Mucosa of gallbladder (tissue), 1 donor: ENCODE measurements at regions not wholly inside any gene's neighbourhood (a gene's known extent, or its start where the extent isn't known, plus 50 kb on each side); places are given as distances from the start of the nearest gene placed in this dataset.
"Not testable (repeated sequence)": the region's sequence is repeated elsewhere in the genome, so short reads cannot be mapped to it uniquely, and the experiment has no call there.

Source experiments
- DNase-seq: peaks from one replicate; pipeline ENCODE4 v3.0.0-alpha.2; 2020; ENCODE audit warnings: low spot score
- donor health status: DM: no; HTN: no; CAD: no.

DNA sequence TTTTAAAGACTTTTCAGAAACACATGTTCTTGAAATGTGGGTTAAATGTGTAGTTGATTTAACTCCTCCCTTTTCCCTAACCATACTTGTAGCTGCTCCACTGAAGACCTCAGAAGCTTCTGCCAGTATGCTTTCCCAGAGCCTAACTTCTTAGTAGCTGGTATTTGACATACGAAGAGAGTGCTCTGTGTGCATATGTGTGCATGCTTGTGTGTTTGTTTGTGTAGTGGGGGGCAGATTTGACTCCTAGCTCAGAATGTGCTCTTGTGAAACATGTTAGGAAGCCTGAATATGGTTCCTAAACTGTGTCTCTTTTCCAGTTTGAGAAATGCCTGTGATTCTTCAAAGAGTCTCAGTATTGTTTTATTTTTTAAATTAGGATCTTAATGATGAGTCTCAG, 420.4 kb downstream of the PCNX1 start:
- DNase-seq = no peak

- DNase-seq = no peak
Measured at GRCh38 chr14:71328183-71328582, 420.9 kb downstream of the PCNX1 start.

GRCh38 chr14:71328954-71329353, 421.7 kb downstream of the PCNX1 start:
- no peak for DNase-seq

DNA sequence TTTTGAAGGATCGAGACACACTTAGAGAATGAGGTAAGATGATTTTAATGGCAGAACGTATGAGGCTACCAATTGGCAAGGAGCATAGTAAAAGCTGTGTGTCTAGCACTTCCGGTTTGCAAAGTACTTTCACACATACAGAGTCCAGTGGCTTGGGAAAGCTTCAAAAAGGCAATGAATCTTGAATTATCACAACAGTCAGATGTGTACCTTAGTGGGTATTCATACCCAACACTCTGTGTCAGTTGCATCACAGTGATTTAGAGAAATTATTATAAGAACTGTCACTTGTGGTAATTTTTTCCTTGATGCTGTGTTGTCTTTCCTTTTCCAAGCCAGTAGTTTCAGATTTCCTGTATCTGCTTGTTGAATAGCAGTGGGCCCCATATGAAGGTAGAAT, 424.1 kb downstream of the PCNX1 start:
- no peak for DNase-seq

DNA sequence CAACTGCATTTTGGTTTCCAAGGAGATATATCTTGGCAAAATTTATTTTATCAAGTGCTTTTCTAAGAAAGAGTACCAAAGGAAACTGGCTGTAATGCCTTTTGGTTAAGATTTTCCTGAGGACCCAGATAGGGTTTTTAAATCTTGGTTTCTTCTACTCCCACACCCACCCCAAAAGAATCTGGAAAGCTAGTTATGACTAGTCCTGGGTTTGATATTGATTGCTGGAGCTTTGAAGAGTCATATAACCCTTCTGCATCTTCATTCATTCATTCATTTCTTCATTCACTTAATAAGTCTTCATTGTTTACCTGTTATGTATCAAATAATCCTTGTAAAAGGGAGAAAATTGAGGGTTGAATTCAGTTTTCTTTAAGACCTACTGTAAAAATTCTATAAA, 425.2 kb downstream of the PCNX1 start:
- DNase-seq = no peak

GRCh38 chr14:71333705-71334104, 426.4 kb downstream of the PCNX1 start:
- DNase-seq = no peak

DNA sequence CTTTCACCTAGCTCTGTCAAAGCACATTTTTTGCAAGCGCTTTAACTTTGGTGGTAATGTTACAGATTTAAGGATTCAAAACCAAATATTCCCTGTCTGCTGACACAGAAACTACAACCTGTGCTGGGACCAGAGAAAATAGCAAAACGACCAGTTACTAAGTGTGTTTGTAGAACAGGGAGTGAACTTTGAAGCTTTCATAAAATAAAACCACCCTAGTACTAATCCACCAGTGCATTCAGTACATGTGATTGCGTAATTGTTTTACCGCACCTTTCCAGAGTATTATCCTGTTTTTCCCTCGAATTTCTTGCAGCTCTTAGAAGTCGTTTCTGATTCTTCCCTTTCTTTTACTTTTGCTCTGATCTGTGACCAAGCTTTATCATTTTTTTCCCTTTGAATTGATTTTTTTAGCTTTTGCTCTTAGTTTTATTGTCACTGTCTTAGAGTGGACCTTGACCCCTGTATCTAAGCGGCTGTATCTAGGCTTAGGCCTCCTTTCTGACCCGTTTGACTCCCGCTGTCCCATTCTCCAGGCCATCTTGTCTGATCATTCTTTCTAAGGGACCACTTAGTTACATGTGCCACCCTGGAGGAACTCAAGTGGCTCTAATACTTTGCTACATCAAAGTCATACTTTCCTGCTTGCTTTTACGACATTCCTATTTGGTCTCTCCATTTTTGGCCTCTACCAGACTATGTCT, 429.4 kb downstream of the PCNX1 start:
- DNase-seq = no peak

- DNase-seq = no peak
Measured at GRCh38 chr14:71338153-71338552, 430.9 kb downstream of the PCNX1 start.

DNA sequence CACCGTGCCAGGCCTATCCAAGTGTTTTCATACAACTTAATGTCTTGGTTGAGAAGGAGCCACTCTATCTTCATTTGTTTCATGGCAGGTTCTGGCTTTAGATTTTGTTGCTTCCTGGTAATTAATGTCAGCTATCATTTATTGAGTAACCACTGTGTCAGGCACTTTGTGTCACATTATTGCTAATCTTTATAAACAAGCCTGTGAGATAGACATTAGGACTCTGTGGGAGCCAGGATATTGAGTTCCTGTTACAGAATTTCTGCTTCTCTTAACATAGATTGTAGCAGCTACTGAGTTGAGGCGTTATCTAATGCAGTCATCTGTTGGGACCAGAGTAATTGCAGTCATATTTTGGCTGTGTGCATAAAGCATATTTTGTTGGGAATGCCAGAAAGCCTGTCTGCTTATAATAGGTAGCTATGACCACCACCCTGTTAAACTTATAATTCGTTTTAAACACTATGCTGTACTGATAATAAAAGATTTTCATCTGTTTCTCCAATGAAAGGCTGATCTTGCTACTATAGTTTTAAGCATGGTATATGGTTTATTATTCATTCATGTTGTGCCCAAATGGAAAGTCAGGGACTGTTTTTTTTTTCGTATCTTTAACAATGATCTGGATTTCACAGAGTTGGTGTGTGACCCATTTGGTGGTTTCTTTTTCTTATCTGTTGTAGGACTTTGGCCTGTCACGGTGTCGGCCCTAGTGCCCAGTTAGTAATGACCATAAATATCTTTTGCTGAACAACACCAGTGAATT, 432.6 kb downstream of the PCNX1 start:
- DNase-seq = peak; percentile 36

DNA sequence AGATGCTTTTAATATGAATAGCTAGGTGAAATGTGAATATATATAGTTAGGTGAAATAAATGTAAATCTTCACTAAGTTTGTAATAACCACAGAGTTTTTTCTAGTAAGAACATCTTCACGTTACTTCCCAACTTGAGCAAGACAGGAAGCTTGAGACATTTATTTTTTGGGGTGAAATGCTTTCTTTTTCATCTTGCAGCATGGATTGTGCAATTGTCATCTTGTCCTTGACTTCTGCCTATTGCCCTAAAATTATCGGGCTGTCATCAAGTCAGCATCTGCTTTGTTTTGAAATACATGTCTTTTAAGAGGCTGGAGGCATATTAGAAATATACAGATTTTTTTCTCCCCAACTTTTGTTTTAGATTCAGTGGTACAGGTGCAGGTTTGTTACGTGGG, 433.9 kb downstream of the PCNX1 start:
- DNase-seq = no peak

DNA sequence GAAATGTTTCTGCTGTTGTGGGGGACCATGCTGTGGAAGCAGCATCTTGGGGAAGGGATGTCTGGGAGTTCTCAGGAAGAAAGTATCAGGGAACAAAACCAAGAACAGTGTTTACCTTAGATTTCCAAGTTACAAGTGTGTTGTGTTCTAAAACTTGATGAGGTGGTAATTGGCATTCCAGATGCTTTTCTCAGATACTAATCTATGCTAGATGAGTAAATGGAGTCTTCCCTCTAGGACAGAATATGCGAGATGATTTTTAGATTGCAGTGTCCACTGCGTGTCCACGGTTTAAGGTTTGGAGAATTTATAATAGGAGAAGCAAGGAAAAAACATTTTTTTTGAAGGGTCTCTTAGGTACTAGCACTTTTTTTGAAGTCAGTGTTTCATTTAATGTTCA, 436.5 kb downstream of the PCNX1 start:
- DNase-seq = no peak

- no peak for DNase-seq
Measured at GRCh38 chr14:71344506-71344905, 437.2 kb downstream of the PCNX1 start.

- no peak for DNase-seq
Measured at GRCh38 chr14:71346685-71347084, 439.4 kb downstream of the PCNX1 start.

GRCh38 chr14:71348394-71348793, 441.1 kb downstream of the PCNX1 start:
- DNase-seq = no peak

DNA sequence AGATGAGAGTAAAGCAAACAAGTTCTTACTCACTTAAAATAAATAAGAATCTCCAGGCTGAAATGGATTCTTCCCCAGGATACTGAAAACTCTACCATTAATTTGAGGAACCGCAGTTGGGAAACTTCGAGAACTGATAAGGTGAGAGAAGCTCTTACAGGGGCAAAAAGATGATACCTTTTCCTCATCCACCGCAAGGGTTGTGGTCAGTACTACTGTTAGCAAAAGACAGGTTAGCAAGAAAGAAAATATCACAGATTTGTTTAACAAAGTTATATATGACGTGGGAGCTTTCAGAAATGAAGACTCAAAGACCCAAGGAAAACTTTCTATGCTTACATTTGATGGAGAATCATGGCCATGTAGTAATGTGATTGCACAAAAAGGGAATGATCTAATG, 441.6 kb downstream of the PCNX1 start:
- no peak for DNase-seq

DNA sequence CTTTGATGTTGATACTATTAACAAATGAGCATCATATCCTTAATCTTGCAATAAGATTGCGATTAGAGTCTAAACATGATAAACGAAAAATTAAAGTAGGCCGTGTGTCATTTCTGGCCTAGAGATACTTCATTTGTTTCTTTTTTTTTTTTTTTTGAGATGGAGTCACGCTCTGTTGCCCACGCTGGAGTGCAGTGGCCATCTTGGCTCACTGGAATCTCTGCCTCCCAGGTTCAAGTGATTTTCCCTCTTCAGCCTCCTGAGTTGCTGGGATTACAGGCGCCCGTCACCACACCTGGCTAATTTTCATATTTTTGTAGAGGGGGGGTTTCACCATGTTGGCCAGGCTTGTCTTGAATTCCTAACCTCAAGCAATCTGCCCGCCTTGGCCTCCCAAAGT, 446.9 kb downstream of the PCNX1 start:
- DNase-seq = no peak

GRCh38 chr14:71354801-71355200, 447.5 kb downstream of the PCNX1 start:
- DNase-seq = no peak

DNA sequence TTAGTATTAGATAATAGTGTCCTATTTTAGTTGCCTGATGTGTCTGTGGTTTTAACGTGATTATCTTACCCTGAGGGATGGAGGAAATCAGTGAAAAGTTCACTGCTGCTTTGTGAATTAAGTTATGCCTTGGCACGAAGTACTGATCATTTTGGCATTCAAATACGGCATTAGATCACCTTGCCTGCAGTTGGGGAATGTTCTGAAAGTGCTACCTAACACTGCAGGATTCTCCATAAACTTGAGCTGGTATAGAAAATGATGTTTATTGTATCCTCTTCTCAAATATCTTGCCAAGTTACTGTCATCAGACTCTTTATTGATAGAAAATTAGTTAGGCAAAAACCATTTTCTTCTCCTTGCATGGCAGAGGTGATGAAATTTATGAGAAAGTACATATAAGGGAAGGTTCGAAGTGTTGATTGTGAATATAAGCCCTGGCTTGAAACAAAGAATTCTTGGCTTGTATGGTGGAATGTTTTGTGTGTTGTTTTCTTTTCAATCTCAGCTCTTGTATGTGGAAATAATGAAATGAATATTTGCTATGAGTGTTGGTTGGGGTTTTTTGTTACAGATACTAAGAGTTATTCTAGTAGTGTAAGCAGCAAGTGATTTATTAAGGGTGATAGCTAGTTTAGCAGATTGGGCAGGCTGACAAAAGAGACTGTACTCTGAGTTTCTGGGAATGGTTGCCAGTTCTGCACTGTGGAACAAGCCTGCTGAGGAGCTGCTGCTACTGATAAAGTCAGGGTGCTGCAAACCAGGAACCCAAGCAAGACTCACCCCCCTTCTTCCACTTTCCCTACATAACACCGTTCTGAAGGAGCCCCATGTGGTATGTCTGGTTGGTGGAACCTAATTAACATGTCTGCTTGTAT, 448.3 kb downstream of the PCNX1 start:
- peak; percentile 58 for DNase-seq

DNA sequence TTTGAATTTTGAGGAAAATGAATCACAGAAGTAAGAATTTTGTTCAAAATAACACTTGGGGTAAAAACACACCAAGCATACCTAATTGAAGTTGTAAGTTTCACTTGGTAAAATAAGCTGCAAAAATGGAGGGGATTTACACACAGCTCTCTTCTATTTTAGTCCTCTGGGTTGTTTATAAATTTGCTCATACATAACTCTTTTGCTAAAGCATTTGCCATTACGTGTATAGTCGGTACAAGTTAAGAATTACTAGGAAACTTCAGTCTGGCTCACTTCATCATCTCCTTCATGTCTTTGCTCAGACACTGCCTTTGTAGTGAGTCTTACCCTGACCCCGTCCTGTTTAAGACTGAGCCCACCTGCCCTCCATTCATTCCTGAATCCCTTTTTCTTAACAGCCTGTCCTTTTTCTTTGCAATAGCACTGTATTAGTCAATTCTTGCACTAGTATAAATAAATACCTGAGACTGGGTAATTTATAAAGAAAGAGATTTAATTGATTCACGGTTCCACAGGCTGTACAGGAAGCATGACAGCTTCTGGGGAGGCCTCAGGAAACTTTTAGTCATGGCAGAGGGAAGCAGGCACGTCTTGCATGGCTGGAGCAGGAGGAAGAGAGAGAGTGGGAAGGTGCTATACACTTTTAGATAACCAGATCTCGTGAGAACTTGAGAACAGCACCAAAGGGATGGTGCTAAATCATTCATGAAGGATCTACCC, 451.1 kb downstream of the PCNX1 start:
- no peak for DNase-seq

GRCh38 chr14:71358932-71359421, 451.7 kb downstream of the PCNX1 start:
- DNase-seq = not testable (repeated sequence)

- no peak for DNase-seq
Measured at GRCh38 chr14:71359823-71360222, 452.6 kb downstream of the PCNX1 start.

DNA sequence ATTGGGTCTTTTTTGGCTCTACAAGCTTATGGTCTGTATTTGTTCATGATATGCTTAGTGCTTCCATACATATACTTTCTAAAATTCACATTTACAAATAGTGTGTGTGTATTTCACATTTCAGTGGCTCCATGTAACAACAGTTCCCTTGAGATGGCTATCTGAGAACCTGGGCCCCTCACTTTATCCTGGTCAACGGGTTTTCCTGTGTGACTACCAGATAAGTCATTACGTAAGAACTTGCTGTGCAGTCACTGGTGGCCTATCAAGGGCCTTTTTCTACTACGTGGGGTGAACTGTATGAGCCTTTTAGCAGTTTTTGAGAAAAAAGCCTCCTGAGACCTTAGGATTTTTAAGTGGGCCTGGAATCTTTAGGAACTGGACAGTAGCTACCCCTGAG, 454.1 kb downstream of the PCNX1 start:
- DNase-seq = no peak
